ENCODE measurements at regions not wholly inside any gene's neighbourhood (a gene's known extent, or its start where the extent isn't known, plus 50 kb on each side); places are given as distances from the start of the nearest gene placed in this dataset.

GRCh38 chr2:16321872-16322271 lies 343.8 kb downstream of the CYRIA start:
- no peak for DNase-seq (ENCODE audit: low spot score)

GRCh38 chr2:16321256-16321655 lies 344.4 kb downstream of the CYRIA start:
- no peak for DNase-seq (ENCODE audit: low spot score)

DNA sequence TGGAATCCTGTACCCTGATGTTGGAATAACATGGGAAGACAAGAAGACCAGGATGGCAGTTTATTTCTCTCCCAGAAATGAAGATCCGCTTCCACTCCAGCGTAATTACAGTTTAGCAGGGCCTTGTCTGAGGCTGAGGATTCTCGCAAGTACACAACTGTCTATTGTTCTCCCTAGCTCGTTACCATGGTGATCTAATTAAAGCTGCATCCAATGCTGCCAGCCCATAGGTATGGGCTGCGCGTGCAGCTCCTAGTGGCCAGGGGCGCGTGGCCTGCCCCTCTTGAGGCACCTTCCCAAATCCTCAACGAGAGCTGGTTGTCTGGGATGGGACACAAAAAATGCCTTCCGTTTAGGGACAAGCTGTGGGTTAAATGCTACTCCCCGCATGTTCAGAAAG lies 344.9 kb downstream of the CYRIA start:
- DNase-seq (ENCODE audit: low spot score): no peak

DNA sequence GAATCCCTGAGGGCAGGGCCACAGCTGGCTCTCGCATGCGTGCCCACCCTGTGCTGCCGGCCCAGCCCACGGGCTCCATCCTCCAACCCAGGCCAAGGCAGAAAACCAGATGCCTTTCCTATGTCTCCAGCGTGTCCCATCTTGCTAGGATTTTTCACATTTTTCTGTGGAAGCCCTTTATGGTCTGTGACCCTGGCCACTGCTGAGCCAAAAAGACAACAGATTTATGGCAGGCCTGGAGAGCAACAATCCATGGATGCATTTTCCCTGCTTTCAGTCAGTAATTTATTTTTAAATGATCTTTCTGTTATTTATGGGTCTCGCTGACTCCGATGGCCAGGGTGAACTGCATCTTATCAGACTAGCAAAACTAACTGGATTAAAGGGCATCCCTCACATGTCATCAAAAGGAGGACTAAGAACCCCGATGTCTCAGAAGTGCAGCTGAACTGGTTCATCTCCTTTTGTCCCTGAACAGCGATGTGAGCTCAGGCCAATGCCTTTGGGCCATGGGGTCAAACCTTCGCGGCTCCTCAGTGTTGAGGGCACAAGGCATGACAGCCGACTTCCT lies 346.0 kb downstream of the CYRIA start:
- DNase-seq (ENCODE audit: low spot score): no peak

- no peak for DNase-seq (ENCODE audit: low spot score)
These were observed 347.0 kb downstream of the CYRIA start for GRCh38 chr2:16318474-16319195.

DNA sequence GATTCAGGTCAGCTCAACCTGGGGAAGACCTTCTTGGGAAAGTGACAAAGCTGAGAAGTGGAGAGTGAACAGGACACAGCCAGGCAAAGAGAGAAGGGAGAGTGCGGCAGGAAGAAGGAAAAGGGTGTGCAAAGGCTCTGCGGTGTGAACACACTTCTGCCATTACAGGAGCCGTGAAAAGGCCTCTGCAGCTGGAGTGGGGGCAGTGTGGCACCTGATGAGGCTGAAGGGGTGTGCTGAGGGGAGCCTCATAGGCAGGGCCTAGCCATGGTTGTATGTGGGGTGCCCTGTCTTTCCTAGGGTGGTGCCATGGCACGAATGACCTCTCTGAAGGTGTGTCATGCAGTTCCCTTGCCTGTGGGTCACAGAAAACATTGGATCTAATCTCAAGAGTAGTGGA lies 347.6 kb downstream of the CYRIA start:
- no peak for DNase-seq (ENCODE audit: low spot score)

GRCh38 chr2:16317211-16317830 lies 348.3 kb downstream of the CYRIA start:
- no peak for DNase-seq (ENCODE audit: low spot score)

GRCh38 chr2:16316456-16317210 lies 349.0 kb downstream of the CYRIA start:
- DNase-seq (ENCODE audit: low spot score): no peak

DNA sequence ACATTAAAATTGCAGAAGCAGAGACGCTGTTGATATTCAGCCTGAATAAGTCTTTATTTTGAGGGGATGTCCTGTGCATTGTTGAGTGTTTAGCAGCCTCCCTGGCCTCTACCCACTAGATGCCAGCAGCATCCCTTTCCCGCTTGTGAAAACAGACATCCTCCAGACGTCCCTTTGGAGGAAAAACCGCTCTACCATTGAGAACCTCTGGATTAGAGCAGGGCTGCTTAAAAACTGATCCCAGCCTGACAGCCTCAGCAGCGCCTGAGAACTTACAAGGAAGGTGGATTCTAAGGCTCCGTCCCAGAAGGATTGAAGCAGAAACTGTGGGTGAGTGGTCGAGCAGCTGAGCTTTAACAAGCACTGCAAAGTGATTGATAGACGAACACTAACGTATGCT lies 349.7 kb downstream of the CYRIA start:
- no peak for DNase-seq (ENCODE audit: low spot score)

DNA sequence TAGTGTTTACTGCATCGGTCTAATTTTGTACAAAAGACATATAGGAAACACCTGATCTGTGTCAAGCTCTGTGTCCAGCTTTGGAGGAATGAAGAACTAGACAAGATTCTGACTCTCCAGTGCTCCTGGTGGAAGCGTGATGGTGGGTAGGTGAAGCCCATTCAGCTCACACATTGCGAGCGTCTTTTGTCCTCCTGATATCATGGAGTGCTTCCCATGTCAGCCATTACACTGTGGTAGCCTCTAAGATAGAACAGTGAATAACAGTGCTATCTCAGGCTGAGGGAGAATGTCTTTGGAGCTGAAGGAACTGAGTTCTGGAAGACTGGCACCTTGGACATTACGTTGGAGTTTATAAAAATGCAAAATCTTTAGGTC lies 350.2 kb downstream of the CYRIA start:
- no peak for DNase-seq (ENCODE audit: low spot score)

DNA sequence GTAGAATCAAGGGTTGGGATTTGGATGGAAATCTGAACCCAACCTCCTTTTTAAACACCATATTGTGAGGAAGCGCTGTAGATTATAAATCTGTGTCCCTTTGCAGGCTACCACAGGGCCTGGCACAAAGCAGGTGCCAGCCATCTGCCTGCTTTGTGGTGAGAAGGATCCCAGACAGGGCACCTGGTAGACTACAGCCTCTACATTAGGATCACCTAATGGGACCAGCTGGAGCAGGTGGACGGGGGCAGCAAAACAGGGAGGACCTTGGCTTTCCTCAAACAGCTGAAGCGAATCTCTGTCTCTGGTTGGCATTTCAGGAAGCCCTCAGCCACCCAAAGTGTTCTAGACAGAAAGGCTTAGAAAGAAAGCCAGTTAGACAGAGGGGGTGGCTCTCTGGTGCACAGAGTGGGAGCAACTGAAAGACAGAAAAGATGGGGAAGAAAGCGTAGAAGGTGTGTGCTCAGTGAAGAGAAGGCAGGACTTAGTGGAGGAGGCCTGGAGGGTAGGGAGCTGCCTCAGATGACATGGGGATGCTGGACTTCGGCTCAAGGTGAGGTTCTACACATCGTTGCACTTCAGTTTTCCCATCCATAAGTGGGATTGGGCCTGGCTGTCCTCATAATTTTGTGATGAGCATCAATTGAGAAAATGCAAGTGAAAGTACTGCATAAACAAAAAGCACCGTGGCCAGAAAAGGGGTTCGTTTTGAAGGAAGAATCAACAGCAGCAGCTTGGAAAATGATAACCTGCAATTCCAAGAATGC lies 350.8 kb downstream of the CYRIA start:
- no peak for DNase-seq (ENCODE audit: low spot score)

DNA sequence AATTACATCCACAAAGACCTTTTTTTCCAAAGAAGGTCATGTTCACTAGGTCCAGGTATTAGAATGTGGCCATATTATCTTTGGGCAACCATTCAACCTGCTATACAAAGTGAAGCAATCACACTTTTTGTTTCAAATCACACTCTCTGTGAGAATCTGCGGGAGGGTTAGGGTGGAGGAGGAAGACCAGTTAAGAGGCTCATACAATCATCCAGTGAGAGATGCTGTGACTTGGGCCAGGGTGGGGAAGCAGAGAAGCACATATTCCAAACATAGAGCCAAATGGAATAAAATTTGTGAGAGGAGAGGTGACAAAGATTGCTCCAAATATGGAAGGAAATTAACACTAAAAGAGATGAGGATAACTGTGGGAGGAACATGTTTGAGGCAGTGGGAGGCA lies 351.6 kb downstream of the CYRIA start:
- no peak for DNase-seq (ENCODE audit: low spot score)

DNA sequence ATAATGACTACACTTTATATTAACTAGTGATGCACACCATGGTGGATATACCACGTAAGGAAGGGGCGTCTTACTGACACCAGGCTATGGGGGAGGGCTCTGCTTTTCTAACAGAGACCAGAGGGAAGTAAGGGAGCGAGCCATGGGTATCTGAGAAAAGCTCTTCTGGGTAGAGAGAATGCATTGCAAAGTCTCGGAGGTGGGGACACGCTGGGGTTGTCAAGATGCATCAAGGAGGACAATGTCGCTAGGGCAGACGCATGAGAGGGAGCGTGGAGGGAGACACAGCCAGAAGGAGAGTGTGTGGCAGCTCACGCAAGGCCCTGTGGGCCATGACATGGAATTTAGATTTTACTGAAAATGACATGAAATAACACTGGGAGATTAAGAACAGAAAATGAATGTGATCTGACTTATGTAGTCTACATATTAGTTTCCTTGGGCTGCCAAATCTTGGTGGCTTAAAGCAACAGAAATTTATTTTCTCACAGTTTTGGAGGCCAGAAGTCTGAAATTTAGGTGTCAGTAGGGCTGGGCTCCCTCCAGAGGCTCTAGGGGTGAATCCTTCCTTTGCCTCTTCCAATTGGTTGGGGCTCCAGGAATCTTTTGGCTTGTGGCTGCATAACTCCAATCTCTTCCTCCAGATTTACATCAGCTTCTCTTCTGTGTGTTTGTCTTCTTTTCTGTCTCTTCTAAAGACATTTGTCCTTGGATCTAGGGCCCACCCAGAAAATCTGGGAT lies 352.2 kb downstream of the CYRIA start:
- no peak for DNase-seq (ENCODE audit: low spot score)

DNA sequence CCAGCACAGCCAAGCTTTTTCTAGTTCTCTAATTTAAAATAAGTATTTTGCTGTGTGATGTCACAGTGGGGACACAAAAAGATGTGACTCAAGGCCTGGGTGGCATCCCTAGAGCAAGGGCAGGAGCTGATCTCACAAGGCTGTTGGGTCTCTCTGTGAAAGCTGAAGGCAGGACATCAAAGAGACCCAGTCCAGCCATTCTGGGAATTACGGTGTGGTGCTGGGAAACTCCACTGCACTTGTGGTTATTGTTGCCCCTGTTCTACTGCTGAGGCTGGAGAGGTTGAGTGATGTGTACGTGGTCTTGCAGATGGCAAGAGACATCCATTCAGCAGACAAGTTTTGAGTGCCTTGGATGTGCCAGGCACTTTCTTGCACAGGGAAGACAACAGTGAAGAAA lies 352.9 kb downstream of the CYRIA start:
- no peak for DNase-seq (ENCODE audit: low spot score)

- no peak for DNase-seq (ENCODE audit: low spot score)
These were observed 353.9 kb downstream of the CYRIA start for GRCh38 chr2:16311521-16312440.

- DNase-seq (ENCODE audit: low spot score): no peak
These were observed 356.8 kb downstream of the CYRIA start for GRCh38 chr2:16308816-16309215.

- no peak for DNase-seq (ENCODE audit: low spot score)
These were observed 360.6 kb downstream of the CYRIA start for GRCh38 chr2:16304876-16305590.

- no peak for DNase-seq (ENCODE audit: low spot score)
These were observed 361.9 kb downstream of the CYRIA start for GRCh38 chr2:16303761-16304160.

DNA sequence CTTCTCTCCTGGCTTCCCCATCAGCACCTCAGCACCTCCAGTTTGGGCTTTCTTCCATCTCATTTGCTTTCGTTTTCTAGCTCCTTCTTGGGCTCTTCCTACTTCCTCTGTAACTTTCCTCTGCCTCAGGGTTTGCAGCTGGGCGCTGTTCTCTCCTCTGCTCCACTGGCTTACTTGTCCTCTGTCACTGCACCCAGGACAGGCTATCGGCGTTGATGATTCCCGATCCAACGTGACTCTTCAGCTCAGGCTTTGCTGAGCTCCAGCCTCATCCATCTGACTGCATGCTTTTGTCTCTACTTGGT lies 362.4 kb downstream of the CYRIA start:
- DNase-seq (ENCODE audit: low spot score): no peak
